Naive B cell (primary cell): ENCODE measurements at regions not wholly inside any gene's neighbourhood (a gene's known extent, or its start where the extent isn't known, plus 50 kb on each side); places are given as distances from the start of the nearest gene placed in this dataset.

Source experiments
- ATAC-seq, 2 donors: fragments of 150-1000 bp; cut with Tn5 transposase; 2 replicates each; pipeline ENCODE4 v1.10.0; 2021; ENCODE audit warnings: low read depth in 2 of 2, mild to moderate bottlenecking in 2 of 2, moderate library complexity in 2 of 2
- DNase-seq: peaks from one replicate; pipeline ENCODE4 v3.0.0; 2022
- H3K27ac Mint-ChIP-seq, 6 donors: one replicate each; pipeline ENCODE4 v1.8.0; 2020 to 2022; ENCODE audit warnings: mild to moderate bottlenecking in 6 of 6, mixed read lengths in 6 of 6, moderate library complexity in 5 of 6, inconsistent platforms in 2 of 6
- H3K27me3 Mint-ChIP-seq, 3 donors: one replicate each; pipeline ENCODE4 v1.8.0; 2021 to 2022; ENCODE audit warnings: mixed read lengths in 3 of 3, mild to moderate bottlenecking in 1 of 3
- H3K36me3 Mint-ChIP-seq, 2 donors: one replicate each; pipeline ENCODE4 v1.8.0; 2020 to 2022; ENCODE audit warnings: mixed read lengths in 2 of 2, inconsistent platforms in 1 of 2, mild to moderate bottlenecking in 1 of 2
- H3K4me1 Mint-ChIP-seq, 3 donors: one replicate each; pipeline ENCODE4 v1.8.0; 2020 to 2022; ENCODE audit warnings: mixed read lengths in 3 of 3, inconsistent platforms in 1 of 3, mild to moderate bottlenecking in 1 of 3, moderate library complexity in 1 of 3
- H3K4me3 Mint-ChIP-seq, 8 donors: one replicate each; pipeline ENCODE4 v1.8.0; 2020 to 2022; ENCODE audit warnings: mild to moderate bottlenecking in 8 of 8, mixed read lengths in 8 of 8, moderate library complexity in 8 of 8, inconsistent platforms in 2 of 8
- H3K9me3 Mint-ChIP-seq, 7 donors: one replicate each; pipeline ENCODE4 v1.8.0; 2020 to 2022; ENCODE audit warnings: mixed read lengths in 7 of 7, mild to moderate bottlenecking in 5 of 7, inconsistent platforms in 2 of 7, moderate library complexity in 1 of 7

DNA sequence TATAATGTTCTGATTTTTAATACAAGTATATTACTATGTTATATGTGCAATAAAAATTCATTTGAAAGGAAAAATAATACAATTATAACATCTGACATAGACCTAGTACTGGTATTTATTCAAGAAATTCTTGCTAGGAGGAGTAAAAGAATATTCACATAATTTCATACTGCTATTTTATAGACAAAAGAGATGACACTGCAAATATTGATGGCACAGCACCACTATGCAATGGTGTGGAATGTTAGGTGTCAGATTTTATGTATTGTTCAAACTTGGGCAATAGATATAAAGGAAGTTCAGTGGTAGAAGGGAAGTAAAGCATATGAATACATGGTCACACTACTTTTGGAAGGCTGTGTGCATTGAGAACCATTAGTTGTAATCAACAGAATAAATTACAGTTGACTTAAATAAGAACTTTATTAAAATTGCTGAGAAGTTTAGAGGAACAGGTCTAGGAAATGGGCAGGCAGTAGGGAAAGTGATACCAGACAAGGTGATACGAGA is 143.9 kb downstream of the OR2K2 start:
- DNase-seq (no peak), ATAC-seq (no peak)
- H3K9me3 Mint-ChIP-seq = peaks cover 0 to 13% (median 0%) of the 10 kb centered on the region in 7 donors
- no peaks in the 10 kb centered on the region for H3K4me1 Mint-ChIP-seq
- H3K27me3 Mint-ChIP-seq = peaks cover 0 to 8% (median 5%) of the 10 kb centered on the region in 3 donors
- no peak overlapping the region for H3K27ac Mint-ChIP-seq
- no peaks in the 10 kb centered on the region for H3K36me3 Mint-ChIP-seq
- H3K4me3 Mint-ChIP-seq = no peak overlapping the region

DNA sequence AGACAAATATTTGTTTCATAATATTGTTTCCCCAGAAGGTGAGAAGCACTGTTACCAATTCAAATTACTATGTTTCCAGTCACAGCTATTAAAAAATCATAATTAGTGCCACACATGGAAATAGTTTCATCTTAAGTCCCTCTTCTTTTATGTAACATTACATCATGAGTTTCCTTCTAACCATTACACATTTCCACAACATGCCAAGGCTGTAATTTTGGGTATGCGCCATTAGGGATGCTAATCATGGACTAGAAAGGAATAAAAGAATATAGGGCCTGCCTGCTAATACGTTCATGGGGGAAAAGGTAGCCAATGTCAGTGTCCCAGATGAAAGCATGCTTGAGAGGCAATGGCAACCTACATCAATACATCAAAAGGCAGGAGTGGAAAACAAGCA is 142.5 kb upstream of the LPAR1 start:
- Mint-ChIP-seq H3K9me3 (peaks cover 0 to 13% (median 3%) of the 10 kb centered on the region in 7 donors), H3K36me3 (no peaks in the 10 kb centered on the region), H3K4me1 (no peaks in the 10 kb centered on the region), H3K27ac (no peak overlapping the region), H3K27me3 (peaks cover 9 to 20% (median 14%) of the 10 kb centered on the region in 3 donors), H3K4me3 (no peak overlapping the region)
- DNase-seq = no peak
- ATAC-seq = no peak

DNA sequence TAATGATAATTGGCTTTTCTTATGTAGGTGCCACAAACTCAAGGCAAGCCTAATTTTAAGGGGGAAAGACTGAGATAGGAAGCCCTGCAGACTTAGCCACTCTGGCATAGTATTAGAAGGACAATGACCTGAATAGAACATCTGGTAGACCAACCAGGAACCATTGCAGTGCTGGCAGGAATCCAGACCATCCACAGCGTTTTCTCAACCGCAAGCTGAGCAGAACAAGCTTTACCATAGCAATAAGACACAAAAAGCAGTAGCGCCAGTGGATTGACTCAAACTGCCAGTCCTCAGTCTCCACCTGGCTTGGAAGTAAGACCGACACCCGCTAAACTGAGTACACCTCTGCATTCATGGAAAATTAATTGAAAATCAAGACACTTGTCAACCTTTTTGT is 141.3 kb upstream of the LPAR1 start:
- DNase-seq (no peak), ATAC-seq (no peak)
- H3K9me3 Mint-ChIP-seq = peaks cover 0 to 6% (median 3%) of the 10 kb centered on the region in 7 donors
- no peaks in the 10 kb centered on the region for H3K4me1 Mint-ChIP-seq
- peaks cover 9 to 20% (median 14%) of the 10 kb centered on the region in 3 donors for H3K27me3 Mint-ChIP-seq
- H3K4me3 Mint-ChIP-seq = no peak overlapping the region
- H3K27ac Mint-ChIP-seq = no peak overlapping the region
- no peaks in the 10 kb centered on the region for H3K36me3 Mint-ChIP-seq

DNA sequence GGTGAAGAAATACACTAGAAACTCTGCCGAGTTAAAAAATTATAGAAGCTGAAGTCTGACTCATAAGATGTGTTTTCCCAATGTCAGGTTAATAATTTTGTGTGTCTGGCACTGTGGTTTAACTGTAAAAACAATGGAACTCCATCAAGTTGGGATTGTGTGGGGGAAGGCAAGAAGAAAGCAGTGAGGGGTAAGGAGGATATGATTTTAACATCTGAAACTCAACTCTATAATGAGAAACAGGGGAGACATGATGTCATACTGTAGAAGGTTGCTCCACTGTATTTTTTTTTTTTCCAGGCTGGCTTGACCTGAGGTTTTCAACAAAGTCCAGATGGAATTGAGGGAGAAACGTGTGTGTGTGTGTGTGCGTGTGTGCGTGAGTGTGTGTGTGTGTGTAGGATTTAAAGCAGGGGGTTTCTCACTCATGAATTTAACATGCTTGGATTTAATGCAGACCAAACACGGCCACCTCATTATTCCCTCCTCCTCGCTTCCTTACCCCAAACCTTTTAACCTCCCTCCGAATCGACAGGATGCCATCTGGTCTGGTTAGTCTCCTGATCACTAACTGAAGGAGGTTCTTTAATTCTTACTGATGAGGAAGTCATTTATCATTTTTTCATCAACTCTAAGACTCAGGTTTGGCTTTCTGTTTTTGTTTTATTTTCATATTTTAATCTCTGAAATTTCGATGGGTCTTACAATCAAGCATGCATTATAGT is 140.2 kb upstream of the LPAR1 start:
- no peaks in the 10 kb centered on the region for H3K4me1 Mint-ChIP-seq
- no peaks in the 10 kb centered on the region for H3K36me3 Mint-ChIP-seq
- DNase-seq (no peak), ATAC-seq (no peak)
- H3K27me3 Mint-ChIP-seq = peaks cover 9 to 20% (median 11%) of the 10 kb centered on the region in 3 donors
- H3K9me3 Mint-ChIP-seq = peaks cover 0 to 4% (median 2%) of the 10 kb centered on the region in 7 donors
- H3K27ac Mint-ChIP-seq = no peak overlapping the region
- no peak overlapping the region for H3K4me3 Mint-ChIP-seq

DNA sequence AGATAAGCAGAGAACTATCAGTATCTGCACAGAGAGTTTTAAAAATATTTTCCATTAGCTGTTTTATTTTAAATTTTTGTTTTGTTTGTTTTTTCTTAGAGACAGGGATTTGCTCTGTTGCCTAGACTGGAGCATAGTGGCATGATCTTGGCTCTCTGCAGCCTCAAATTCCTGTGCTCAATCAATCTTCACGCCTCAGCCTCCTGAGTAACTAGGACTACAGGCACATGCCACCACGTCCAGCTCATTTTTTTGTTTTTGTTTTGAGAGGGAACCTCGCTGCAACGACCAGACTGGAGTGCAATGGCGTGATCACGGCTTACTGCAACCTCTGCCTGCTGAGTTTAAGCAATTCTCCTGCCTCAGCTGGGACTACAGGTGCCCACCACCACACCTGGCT is 138.2 kb upstream of the LPAR1 start:
- H3K27ac Mint-ChIP-seq = no peak overlapping the region
- H3K9me3 Mint-ChIP-seq = peaks cover 0 to 5% (median 3%) of the 10 kb centered on the region in 7 donors
- H3K36me3 Mint-ChIP-seq = no peaks in the 10 kb centered on the region
- no peak overlapping the region for H3K4me3 Mint-ChIP-seq
- H3K27me3 Mint-ChIP-seq = peaks cover 6 to 20% (median 9%) of the 10 kb centered on the region in 3 donors
- DNase-seq = no peak
- H3K4me1 Mint-ChIP-seq = no peaks in the 10 kb centered on the region
- ATAC-seq = no peak

DNA sequence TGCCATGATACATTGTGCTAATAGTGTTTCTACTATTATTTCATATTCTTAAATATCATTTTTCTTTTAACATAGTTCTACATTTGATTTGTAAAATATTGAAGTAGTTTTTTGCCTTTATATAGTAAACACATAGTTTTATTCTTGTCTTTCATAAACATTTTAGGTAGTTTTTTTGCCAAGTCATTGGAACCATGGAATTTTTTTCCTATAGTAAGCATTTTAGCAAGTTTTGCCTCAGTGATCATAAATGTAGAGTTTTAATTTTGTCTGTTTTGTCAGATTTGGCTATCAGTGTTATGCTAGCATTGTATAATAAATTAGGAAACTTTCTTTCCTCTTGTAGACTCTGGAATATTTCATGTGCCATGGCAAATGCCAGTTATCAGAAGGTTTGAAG is 137.1 kb upstream of the LPAR1 start:
- ATAC-seq (no peak), DNase-seq (no peak)
- Mint-ChIP-seq H3K36me3 (no peaks in the 10 kb centered on the region), H3K9me3 (peaks cover 0 to 6% (median 3%) of the 10 kb centered on the region in 7 donors), H3K27me3 (peaks cover 6 to 20% (median 9%) of the 10 kb centered on the region in 3 donors), H3K27ac (no peak overlapping the region), H3K4me3 (no peak overlapping the region), H3K4me1 (no peaks in the 10 kb centered on the region)

DNA sequence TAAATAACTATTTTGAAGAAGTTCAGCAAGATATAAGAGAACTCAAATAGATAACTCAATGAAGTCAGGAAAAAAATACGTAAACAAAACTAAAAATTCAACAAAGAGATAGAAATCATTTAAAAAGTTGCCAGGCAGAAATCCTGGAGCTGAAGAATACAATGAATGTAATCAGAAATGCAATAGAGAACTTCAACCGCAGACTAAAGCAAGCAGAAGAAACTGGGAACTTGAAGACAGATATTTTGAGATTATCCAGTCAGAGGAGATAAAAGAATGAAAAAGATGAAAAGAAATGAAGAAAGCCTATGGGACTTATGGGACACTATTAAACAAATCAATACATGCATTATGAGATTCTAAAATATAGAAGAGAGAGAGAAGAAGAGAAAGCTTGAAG is 129.1 kb upstream of the LPAR1 start:
- ATAC-seq = no peak
- Mint-ChIP-seq H3K9me3 (peaks cover 12 to 37% (median 24%) of the 10 kb centered on the region in 7 donors), H3K27ac (peak overlapping the region in 1 of 6 donors; percentile 63), H3K36me3 (peaks cover 0 to 14% of the 10 kb centered on the region in 2 donors), H3K4me1 (no peaks in the 10 kb centered on the region), H3K4me3 (no peak overlapping the region), H3K27me3 (peaks cover 0 to 5% (median 0%) of the 10 kb centered on the region in 3 donors)
- DNase-seq = no peak

DNA sequence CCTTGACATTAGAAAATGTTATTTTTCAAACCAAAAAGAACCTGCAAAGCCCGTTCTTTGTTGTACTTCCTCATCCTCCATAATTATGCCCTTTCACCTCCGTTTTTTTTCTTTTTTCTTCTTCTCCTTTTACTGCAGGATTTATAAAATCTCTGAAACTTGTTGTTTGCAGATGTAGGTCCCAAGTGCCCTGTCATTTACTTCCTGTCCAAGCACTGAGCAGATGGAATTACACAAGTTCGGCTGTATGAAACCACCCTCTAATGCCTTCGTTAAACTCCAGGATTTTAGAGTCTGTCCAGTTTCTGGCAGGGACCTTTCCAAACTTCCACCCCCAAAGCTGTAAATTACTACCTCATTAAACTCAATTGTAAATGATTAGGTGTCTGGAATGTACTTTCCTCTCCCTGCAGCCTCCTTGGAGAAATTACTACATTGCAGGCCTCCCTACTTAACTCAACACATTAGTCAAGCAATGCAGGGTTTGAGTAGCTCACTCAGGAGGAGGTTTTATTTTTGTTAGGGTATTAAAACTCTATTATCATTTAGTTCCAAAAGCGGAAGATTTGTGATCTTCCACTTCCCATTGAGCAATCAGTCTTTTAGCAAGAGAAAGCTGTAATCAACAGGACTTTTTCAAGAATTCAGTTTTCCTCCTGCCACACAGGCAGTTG is 125.6 kb upstream of the LPAR1 start:
- peaks cover 12 to 29% (median 22%) of the 10 kb centered on the region in 7 donors for H3K9me3 Mint-ChIP-seq

DNA sequence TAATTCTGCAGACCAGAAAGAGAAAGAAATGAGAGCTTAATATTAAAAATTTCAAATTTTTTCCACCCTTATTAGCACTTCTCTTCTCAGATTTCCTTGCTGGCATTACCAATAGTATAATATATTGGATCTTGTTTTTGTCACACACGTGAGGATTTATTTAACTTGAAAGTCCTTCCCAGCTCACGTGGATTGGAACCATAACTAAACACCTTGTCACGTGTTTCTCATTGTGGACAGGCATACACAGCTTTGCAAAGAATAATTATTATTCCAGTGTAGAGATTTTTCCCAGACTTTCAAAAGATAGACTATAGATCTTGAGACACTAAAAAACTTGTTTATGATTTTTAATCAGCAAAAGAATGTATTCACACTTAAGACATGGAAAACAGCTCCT is 123.8 kb upstream of the LPAR1 start:
- H3K27ac Mint-ChIP-seq = no peak overlapping the region
- H3K9me3 Mint-ChIP-seq = peaks cover 4 to 13% (median 6%) of the 10 kb centered on the region in 7 donors
- H3K4me1 Mint-ChIP-seq = no peaks in the 10 kb centered on the region
- ATAC-seq = no peak
- H3K36me3 Mint-ChIP-seq = peaks cover 0 to 5% of the 10 kb centered on the region in 2 donors
- H3K4me3 Mint-ChIP-seq = no peak overlapping the region
- peaks cover 0 to 5% (median 0%) of the 10 kb centered on the region in 3 donors for H3K27me3 Mint-ChIP-seq
- DNase-seq = no peak

More for the DNA sequence above, 125.6 kb upstream of the LPAR1 start:
- Mint-ChIP-seq H3K36me3 (peaks cover 0 to 14% of the 10 kb centered on the region in 2 donors), H3K27me3 (peaks cover 0 to 5% (median 0%) of the 10 kb centered on the region in 3 donors), H3K4me1 (no peaks in the 10 kb centered on the region), H3K4me3 (no peak overlapping the region), H3K27ac (no peak overlapping the region)
- ATAC-seq (no peak), DNase-seq (no peak)

DNA sequence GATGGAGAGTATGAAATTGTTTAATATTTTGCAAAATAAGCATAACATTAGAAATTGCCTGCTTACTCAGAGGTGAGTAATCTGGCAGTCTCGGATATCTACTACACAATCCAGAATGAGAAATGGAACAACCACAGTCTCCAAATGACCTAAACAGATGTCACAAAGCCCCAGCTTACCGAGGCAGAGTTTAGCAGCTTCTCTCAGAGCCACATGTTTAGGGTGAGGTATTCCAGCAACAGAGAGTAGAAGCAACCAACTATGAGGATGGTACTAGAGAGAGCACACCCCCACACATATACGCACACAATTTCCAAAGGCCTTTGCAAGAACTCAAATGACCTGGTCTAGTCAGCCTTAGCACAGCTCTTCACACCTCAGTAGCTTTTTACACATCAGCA is 122.7 kb upstream of the LPAR1 start:
- Mint-ChIP-seq H3K27ac (no peak overlapping the region), H3K9me3 (peaks cover 0 to 8% (median 1%) of the 10 kb centered on the region in 7 donors), H3K4me1 (no peaks in the 10 kb centered on the region), H3K4me3 (no peak overlapping the region), H3K27me3 (peaks cover 0 to 5% (median 0%) of the 10 kb centered on the region in 3 donors), H3K36me3 (no peaks in the 10 kb centered on the region)
- ATAC-seq (no peak), DNase-seq (no peak)

DNA sequence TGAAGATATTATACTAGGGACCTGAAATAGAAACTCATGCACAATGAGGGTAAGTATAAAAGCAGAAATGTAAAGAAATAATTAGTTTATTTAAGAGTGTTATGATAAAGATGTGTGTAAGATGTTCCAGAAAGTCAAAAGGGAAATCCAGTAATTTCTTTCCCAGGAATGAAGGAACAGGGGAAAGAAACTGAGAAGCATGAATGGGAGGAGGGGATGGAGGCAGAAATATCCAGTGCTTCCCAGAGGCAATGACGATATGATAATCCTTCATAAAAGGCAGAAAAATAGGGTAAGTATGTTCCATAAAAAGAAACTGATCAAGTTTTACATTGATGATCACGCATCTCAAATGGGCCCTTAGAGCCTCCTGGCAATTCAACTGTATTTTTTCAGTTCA is 120.7 kb upstream of the LPAR1 start:
- Mint-ChIP-seq H3K36me3 (no peaks in the 10 kb centered on the region), H3K9me3 (no peaks in the 10 kb centered on the region), H3K4me1 (no peaks in the 10 kb centered on the region), H3K27ac (no peak overlapping the region), H3K4me3 (no peak overlapping the region), H3K27me3 (no peaks in the 10 kb centered on the region)
- ATAC-seq (no peak), DNase-seq (no peak)

DNA sequence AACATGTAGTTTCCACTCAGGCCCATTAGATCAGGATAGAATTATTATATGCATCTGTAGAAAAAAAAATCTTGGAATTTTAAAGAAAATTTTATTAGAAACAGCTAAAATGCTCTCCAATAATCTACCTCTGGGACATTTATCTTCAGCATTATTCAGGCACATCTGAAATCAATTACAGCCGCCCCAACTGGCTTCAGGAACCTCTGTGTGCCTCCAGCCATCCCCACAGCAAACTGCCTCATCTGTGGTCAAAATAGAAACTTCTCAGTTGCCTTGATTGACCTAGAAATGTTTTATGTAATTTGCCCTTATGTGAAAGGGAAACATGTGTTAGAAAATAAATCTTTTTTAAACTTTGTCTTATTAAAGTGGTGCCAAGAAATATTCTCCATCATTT is 120.1 kb upstream of the LPAR1 start:
- Mint-ChIP-seq H3K27ac (no peak overlapping the region), H3K9me3 (no peaks in the 10 kb centered on the region), H3K4me3 (no peak overlapping the region), H3K36me3 (no peaks in the 10 kb centered on the region), H3K27me3 (no peaks in the 10 kb centered on the region), H3K4me1 (no peaks in the 10 kb centered on the region)
- DNase-seq = no peak
- no peak for ATAC-seq

DNA sequence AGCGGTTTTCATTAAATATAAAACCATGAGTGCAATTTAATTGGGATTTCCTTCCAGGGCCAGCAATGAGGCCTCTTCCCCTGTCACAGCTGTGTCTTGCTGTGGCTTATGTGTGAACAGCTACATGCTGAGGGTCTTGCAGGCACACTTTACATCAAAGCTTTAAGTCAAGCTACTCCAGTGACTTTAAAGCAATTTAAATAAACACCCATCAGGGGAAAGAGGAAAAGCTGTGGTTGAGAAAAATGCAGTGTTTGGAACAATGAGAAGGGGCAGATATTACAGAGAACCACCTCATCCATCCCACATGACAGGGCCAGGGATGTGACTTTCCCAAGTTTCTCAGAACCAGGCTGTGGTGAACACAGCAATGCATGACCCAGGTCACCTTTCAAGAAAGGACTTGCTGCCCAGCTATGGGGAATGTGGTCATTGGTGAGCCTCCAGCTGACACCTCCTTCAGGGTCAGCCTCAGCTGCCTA is 115.9 kb upstream of the LPAR1 start:
- Mint-ChIP-seq H3K36me3 (no peaks in the 10 kb centered on the region), H3K27me3 (no peaks in the 10 kb centered on the region), H3K4me1 (no peaks in the 10 kb centered on the region), H3K9me3 (no peaks in the 10 kb centered on the region), H3K4me3 (no peak overlapping the region), H3K27ac (no peak overlapping the region)
- no peak for ATAC-seq
- DNase-seq = no peak
